ENCODE measurements at regions not wholly inside any gene's neighbourhood (a gene's known extent, or its start where the extent isn't known, plus 50 kb on each side); places are given as distances from the start of the nearest gene placed in this dataset.

DNA sequence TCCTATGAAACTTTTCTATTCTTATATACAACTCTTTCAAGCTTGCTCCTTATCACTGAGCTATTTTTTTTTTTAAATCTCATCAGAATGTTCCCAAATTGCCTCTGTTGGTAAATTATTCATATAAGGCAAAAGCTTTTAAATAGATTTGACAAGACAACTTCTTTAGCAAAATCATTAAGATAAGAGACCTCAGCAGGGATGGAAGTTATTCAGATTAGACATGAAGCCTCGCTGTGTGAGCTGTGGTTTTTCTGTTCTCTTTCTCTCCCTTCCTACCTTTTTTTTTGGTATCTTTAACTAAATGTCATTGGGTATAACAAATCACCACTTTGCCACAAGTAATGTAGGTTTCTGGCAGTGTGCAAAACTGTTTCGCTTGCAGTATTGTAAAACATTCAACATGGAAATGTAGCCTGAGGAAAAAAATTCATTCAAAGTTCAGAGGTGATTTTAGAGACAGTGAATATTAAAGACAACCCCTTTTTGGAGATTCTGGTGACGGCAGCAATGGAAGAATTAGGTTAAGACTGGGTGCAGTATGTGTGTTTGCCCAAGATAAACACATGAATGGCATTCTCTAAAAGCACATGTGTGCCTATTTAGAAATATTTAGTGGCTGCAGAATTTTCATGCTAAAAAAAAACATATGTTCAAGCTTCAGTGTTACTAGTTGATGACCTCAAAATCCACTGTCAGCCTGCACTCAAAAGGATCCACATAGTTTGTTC, 467.1 kb downstream of the ZNF608 start:
- no peak for ATAC-seq
- TF ChIP-seq, protein P1, sequence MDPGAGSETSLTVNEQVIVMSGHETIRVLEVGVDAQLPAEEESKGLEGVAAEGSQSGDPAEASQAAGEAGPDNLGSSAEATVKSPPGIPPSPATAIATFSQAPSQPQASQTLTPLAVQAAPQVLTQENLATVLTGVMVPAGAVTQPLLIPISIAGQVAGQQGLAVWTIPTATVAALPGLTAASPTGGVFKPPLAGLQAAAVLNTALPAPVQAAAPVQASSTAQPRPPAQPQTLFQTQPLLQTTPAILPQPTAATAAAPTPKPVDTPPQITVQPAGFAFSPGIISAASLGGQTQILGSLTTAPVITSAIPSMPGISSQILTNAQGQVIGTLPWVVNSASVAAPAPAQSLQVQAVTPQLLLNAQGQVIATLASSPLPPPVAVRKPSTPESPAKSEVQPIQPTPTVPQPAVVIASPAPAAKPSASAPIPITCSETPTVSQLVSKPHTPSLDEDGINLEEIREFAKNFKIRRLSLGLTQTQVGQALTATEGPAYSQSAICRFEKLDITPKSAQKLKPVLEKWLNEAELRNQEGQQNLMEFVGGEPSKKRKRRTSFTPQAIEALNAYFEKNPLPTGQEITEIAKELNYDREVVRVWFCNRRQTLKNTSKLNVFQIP (CRISPR knock-in tag; IDR thresholded peaks at IDR 0.05; ENCODE audit: borderline replicate concordance, low read depth), result no peak
- no peak for TF ChIP-seq ZNF8 (CRISPR knock-in tag; IDR thresholded peaks at IDR 0.05)
- TF ChIP-seq, protein P2, sequence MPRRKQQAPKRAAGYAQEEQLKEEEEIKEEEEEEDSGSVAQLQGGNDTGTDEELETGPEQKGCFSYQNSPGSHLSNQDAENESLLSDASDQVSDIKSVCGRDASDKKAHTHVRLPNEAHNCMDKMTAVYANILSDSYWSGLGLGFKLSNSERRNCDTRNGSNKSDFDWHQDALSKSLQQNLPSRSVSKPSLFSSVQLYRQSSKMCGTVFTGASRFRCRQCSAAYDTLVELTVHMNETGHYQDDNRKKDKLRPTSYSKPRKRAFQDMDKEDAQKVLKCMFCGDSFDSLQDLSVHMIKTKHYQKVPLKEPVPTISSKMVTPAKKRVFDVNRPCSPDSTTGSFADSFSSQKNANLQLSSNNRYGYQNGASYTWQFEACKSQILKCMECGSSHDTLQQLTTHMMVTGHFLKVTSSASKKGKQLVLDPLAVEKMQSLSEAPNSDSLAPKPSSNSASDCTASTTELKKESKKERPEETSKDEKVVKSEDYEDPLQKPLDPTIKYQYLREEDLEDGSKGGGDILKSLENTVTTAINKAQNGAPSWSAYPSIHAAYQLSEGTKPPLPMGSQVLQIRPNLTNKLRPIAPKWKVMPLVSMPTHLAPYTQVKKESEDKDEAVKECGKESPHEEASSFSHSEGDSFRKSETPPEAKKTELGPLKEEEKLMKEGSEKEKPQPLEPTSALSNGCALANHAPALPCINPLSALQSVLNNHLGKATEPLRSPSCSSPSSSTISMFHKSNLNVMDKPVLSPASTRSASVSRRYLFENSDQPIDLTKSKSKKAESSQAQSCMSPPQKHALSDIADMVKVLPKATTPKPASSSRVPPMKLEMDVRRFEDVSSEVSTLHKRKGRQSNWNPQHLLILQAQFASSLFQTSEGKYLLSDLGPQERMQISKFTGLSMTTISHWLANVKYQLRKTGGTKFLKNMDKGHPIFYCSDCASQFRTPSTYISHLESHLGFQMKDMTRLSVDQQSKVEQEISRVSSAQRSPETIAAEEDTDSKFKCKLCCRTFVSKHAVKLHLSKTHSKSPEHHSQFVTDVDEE (CRISPR knock-in tag; IDR thresholded peaks at IDR 0.05), result no peak
- TF ChIP-seq BACH2 (CRISPR knock-in tag; IDR thresholded peaks at IDR 0.05; ENCODE audit: borderline replicate concordance), result no peak
- TF ChIP-seq ARNTL (CRISPR knock-in tag; IDR thresholded peaks at IDR 0.05; ENCODE audit: borderline replicate concordance, low read depth), result no peak
- no peak for TF ChIP-seq TCF4 (CRISPR knock-in tag; IDR thresholded peaks at IDR 0.05; ENCODE audit: borderline replicate concordance)

DNA sequence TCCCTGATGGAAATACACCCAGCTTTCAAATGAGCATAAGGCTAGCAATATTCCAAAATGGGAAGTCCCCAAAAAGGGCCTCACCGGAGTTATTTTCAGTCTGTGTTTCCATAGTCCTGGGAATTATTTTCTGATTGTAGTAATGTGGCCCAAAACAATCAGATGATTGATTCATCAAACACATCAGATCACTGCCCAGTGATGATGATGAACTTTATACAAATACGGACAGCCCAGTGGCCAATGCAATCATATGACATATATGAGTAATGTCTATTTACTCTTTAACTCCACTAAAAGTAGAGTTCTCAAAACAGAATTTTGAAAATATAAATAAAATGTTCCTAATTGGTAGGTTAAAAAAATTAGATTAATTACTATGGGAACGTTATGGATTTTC, 467.8 kb downstream of the ZNF608 start:
- no peak for ATAC-seq
- TF ChIP-seq ZNF565 (CRISPR knock-in tag; conservative IDR thresholded peaks at IDR 0.05; ENCODE audit: low read depth) (no peak), ZFP3 (CRISPR knock-in tag; IDR thresholded peaks at IDR 0.05) (no peak), ESRRG (CRISPR knock-in tag; IDR thresholded peaks at IDR 0.05) (no peak), GLIS3 (CRISPR knock-in tag; IDR thresholded peaks at IDR 0.05) (no peak), ISL1 (CRISPR knock-in tag; IDR thresholded peaks at IDR 0.05) (no peak), ZFP30 (CRISPR knock-in tag; IDR thresholded peaks at IDR 0.05) (no peak), SNAI2 (CRISPR knock-in tag; IDR thresholded peaks at IDR 0.05) (no peak), ZNF8 (CRISPR knock-in tag; IDR thresholded peaks at IDR 0.05) (no peak), CSDC2 (CRISPR knock-in tag; IDR thresholded peaks at IDR 0.05) (no peak), ARNTL (CRISPR knock-in tag; IDR thresholded peaks at IDR 0.05; ENCODE audit: borderline replicate concordance, low read depth) (no peak)
- TF ChIP-seq, protein P1 (CRISPR knock-in tag; IDR thresholded peaks at IDR 0.05; ENCODE audit: borderline replicate concordance, low read depth), result no peak
- TF ChIP-seq, protein P3, sequence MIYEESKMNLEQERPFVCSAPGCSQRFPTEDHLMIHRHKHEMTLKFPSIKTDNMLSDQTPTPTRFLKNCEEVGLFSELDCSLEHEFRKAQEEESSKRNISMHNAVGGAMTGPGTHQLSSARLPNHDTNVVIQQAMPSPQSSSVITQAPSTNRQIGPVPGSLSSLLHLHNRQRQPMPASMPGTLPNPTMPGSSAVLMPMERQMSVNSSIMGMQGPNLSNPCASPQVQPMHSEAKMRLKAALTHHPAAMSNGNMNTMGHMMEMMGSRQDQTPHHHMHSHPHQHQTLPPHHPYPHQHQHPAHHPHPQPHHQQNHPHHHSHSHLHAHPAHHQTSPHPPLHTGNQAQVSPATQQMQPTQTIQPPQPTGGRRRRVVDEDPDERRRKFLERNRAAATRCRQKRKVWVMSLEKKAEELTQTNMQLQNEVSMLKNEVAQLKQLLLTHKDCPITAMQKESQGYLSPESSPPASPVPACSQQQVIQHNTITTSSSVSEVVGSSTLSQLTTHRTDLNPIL (CRISPR knock-in tag; IDR thresholded peaks at IDR 0.05; ENCODE audit: low read depth), result no peak

DNA sequence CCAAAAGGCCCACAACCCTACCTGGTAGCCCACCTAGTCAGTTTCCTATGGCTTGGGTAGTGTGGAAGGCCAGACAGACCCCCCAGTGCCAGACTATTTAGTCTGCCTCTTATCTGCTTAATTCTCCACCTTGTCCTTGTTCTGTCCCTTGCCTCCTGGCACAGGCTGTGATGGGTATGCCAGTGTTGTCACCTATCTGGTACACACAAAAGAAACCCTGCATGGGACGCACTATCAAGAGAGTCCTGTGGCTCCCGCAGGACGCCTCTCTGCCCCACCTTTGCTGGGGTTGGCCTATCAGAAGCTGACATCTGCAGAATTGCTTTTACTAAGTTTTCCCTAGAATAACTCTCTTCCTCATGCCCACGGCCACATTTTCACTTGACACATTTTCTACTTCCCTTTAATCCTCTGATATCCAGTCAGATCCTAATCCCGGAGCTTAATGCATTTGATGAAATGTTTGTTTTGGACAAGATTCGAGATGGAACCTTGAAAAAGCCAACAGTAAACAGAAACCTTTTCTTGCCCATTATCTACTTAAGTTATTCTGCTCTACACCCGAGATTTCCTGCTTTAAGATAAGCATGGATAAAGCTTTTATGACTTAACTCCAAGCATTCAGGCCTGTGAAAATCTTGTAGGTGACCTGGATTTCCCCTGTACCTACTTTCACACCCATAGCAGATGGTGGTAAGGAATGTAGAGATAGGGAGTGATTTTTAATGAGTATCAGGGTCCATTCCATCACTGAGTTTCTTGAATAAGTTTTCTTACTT, 468.5 kb downstream of the ZNF608 start:
- ATAC-seq, result no peak
- TF ChIP-seq ARNTL (CRISPR knock-in tag; IDR thresholded peaks at IDR 0.05; ENCODE audit: borderline replicate concordance, low read depth) (no peak), PPARA (CRISPR knock-in tag; IDR thresholded peaks at IDR 0.05; ENCODE audit: borderline replicate concordance) (no peak), RARB (CRISPR knock-in tag; IDR thresholded peaks at IDR 0.05) (no peak)
- TF ChIP-seq, protein P3 (CRISPR knock-in tag; IDR thresholded peaks at IDR 0.05; ENCODE audit: low read depth), result no peak

DNA sequence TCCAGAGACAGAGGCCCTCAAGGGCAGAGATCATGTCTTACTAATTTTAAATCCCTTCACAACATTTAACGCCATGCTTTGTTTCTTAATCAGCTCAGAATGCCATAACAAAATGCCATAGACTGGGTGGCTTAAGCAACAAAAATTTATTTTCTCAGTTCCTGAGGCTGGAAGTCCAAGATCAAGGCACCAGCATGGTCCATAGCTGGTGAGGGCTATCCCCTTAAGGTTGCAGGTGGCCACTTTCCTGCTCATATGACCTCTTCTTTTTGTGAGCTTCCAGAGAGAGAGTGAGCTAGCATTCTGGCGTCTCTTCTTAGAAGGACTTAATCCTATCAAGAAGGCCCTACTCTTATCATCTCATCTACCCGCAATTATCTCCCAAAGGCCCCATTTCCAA, 470.3 kb downstream of the ZNF608 start:
- ATAC-seq, result no peak
- no peak for TF ChIP-seq ZNF565 (CRISPR knock-in tag; conservative IDR thresholded peaks at IDR 0.05; ENCODE audit: low read depth)
- TF ChIP-seq ISL1 (CRISPR knock-in tag; IDR thresholded peaks at IDR 0.05), result no peak
- no peak for TF ChIP-seq PPARA (CRISPR knock-in tag; IDR thresholded peaks at IDR 0.05; ENCODE audit: borderline replicate concordance)
- no peak for TF ChIP-seq RARB (CRISPR knock-in tag; IDR thresholded peaks at IDR 0.05)
- no peak for TF ChIP-seq ESRRG (CRISPR knock-in tag; IDR thresholded peaks at IDR 0.05)
- TF ChIP-seq ZFP30 (CRISPR knock-in tag; IDR thresholded peaks at IDR 0.05), result no peak
- TF ChIP-seq, protein P2 (CRISPR knock-in tag; IDR thresholded peaks at IDR 0.05), result no peak
- TF ChIP-seq, protein P1 (CRISPR knock-in tag; IDR thresholded peaks at IDR 0.05; ENCODE audit: borderline replicate concordance, low read depth), result no peak
